Panc1 (cell line): ENCODE measurements at regions not wholly inside any gene's neighbourhood (a gene's known extent, or its start where the extent isn't known, plus 50 kb on each side); places are given as distances from the start of the nearest gene placed in this dataset.

Experiments
- ATAC-seq: fragments of 200-7000 bp; cut with Tn5 transposase; 2 replicates; pipeline ENCODE4 v1.9.1; 2020; ENCODE audit warnings: mild to moderate bottlenecking, moderate library complexity
- BruUV-seq: library from RNA; stranded (reverse); fragments of 400-500 nt; replicated peaks from 2 replicates; lab custom pipeline; 2021; lab: Mats Ljungman, UMichigan
- CTCF ChIA-PET: fragments of 300-600 bp; sonication (Branson Sonifier 250); formaldehyde crosslinking; loops from one replicate; lab custom pipeline; 2022; ENCODE audit warnings: antibody characterized with exemption; lab: Charles Lee
- POLR2A ChIA-PET: fragments of 300-600 bp; sonication (Branson Sonifier 250); formaldehyde crosslinking; loops from one replicate; lab custom pipeline; 2022; ENCODE audit warnings: antibody characterized with exemption; lab: Charles Lee
- DNase-seq: peaks from one replicate; pipeline ENCODE4 v3.0.0-alpha.2; 2010; ENCODE audit warnings: low read depth, low spot score
- H3K27ac ChIP-seq: 2 replicates; pipeline ENCODE4 v1.5.1; 2011; ENCODE audit warnings: mild to moderate bottlenecking, low read length, inconsistent platforms
- H3K27me3 ChIP-seq: fragments of 200-500 bp; sonication (Bioruptor generic); 2 replicates; pipeline ENCODE4 v1.6.0; 2014; ENCODE audit warnings: low read length, inconsistent platforms; ENCODE audit not compliant: control insufficient read depth, insufficient read depth
- H3K36me3 ChIP-seq: fragments of 200-500 bp; sonication (Bioruptor generic); 2 replicates; pipeline ENCODE4 v1.5.1; 2014; ENCODE audit warnings: inconsistent platforms, mild to moderate bottlenecking, low read length, moderate library complexity; ENCODE audit not compliant: control insufficient read depth, insufficient read depth
- H3K4me1 ChIP-seq: 2 replicates; pipeline ENCODE4 v1.5.1; 2011; ENCODE audit warnings: inconsistent platforms, mild to moderate bottlenecking, low read length, moderate library complexity; ENCODE audit not compliant: control insufficient read depth, insufficient read depth
- H3K4me3 ChIP-seq, 2 experiments: 2 replicates each; pipeline ENCODE4 v1.5.1; 2011 to 2012; ENCODE audit warnings: low read depth in 2 of 2, low read length in 2 of 2, mild to moderate bottlenecking in 2 of 2, inconsistent platforms in 1 of 2, moderate library complexity in 1 of 2
- H3K9me3 ChIP-seq: fragments of 200-500 bp; sonication (Bioruptor generic); 2 replicates; pipeline ENCODE4 v1.5.1; 2014; ENCODE audit warnings: low read depth, mild to moderate bottlenecking, inconsistent platforms, low read length, moderate library complexity; ENCODE audit not compliant: control insufficient read depth, insufficient read depth
- POLR2AphosphoS5 ChIP-seq: IDR thresholded peaks from 2 replicates; pipeline ENCODE4 v1.6.1; 2012; ENCODE audit warnings: mild to moderate bottlenecking, low read depth, low read length, moderate library complexity
- REST ChIP-seq, 2 experiments: IDR thresholded peaks; 2 replicates each; pipeline ENCODE4 v1.6.1; 2011 to 2012; ENCODE audit warnings: low read depth in 2 of 2, control low read depth in 1 of 2, low read length in 1 of 2, mild to moderate bottlenecking in 1 of 2, moderate library complexity in 1 of 2; ENCODE audit not compliant: insufficient read depth in 1 of 2
- SIN3A ChIP-seq: IDR thresholded peaks from 2 replicates; pipeline ENCODE4 v1.6.1; 2012; ENCODE audit warnings: low read depth, mild to moderate bottlenecking, low read length, moderate library complexity, borderline replicate concordance; ENCODE audit not compliant: insufficient read depth
- TCF7L2 ChIP-seq: IDR thresholded peaks from 2 replicates; pipeline ENCODE4 v1.6.1; 2011; ENCODE audit warnings: mild to moderate bottlenecking, low read depth, low read length, inconsistent platforms
- in situ Hi-C: cut with HindIII; loops from 2 replicates; pipeline ENCODE4 v1.10.0; 2016; ENCODE audit warnings: low sequenced_read_pairs, low pct_unique_long_range_greater_than_20kb
- intact Hi-C: fragments of 100-400 bp; cut with micrococcal nuclease; formaldehyde crosslinking; loops from one replicate; pipeline ENCODE4 v1.10.0; 2022; ENCODE audit not compliant: unreplicated experiment
- TF ChIP-seq, protein P1 (sequence below): fragments of 450-650 bp; IDR thresholded peaks from 2 replicates; pipeline ENCODE4 v1.5.1; 2017; ENCODE audit warnings: mild to moderate bottlenecking

DNA sequence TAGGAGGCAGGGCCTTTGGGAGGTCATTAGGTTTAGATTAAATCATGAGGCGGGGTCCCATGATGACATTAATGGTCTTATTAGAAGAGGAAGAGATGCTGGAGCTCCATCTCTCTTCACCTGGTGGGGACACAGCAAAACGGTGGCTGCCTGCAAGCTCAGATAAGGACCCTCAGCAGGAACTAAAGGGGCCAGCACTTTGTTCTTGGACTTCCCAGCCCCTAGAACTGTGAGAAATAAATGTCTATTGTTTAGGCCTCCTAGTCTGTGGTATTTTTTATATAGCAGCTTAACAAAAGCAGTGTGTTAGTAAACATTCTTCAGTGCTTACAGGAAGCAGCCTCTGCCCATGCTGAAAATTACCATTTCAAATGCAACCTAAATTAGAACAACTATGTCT lies 157.6 kb downstream of the FOXA2 start:
- TF ChIP-seq SIN3A: no peak
- H3K36me3 ChIP-seq: no peaks in the 10 kb centered on the region
- H3K27me3 ChIP-seq: no peaks in the 10 kb centered on the region
- no peaks in the 10 kb centered on the region; the same call in 1 of the 2 replicates for H3K9me3 ChIP-seq
- in situ Hi-C loops: no loop called here
- no peak overlapping the region for H3K4me3 ChIP-seq
- ChIA-PET CTCF (no interaction called here), POLR2A (no interaction called here)
- peaks cover 19% of the 10 kb centered on the region for H3K4me1 ChIP-seq
- H3K27ac ChIP-seq: no peak overlapping the region
- intact Hi-C loops: no loop called here
- BruUV-seq: no TSS peak
- no peak for ATAC-seq
- no peak for DNase-seq

DNA sequence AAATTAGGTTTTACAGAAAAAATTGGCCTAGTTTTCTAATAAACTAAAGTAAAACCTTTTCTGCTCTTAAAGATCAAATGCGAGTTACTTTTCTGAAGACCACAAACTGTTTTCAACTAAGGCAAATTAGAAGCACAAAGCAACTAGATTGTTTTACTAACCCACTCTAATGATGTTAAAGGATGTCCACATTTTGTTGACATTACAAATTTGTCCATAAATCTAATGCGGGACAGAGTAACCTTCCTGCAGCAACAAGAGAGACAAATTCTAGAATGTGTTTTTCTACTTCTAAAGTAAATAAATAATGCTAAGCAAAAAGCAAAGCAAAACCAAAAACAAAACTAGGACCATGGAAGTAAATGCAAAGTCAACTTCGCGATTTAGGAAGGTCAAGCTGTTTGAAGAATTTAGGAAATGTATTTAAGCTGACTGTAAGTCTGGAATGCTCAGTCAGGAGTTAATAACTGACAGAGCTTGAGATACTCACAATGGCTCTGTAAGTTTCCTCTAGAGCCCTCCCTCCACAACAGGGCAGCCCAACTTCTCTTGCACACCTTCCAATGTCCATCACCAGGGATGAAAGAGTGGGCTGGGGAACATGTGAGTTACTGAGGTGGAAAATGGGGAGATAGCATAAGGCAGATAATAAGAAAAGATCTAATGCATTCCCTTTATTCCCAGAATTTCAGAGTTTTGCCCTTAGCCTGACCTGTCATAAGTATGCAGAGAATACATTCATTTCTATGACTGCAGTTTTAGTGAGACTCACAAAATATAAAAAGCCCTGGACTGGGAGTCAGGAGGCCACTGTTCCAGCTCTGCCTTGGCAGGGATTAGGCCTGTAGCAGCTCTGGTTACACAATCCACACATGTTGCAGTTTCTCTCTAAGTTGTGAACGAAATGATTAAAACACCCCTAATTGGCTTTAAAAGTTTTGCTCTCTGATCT lies 158.8 kb downstream of the FOXA2 start:
- in situ Hi-C loops: no loop called here
- H3K9me3 ChIP-seq: no peaks in the 10 kb centered on the region; the same call in 1 of the 2 replicates
- no peaks in the 10 kb centered on the region for H3K27me3 ChIP-seq
- intact Hi-C loops: no loop called here
- 0 out of 2 replicates have a peak overlapping the region, but pooled peaks have one; percentile 39 for H3K27ac ChIP-seq
- ChIA-PET CTCF (no interaction called here), POLR2A (no interaction called here)
- no peak for ATAC-seq
- peaks cover 15% of the 10 kb centered on the region for H3K4me1 ChIP-seq
- no peak for DNase-seq
- BruUV-seq: no TSS peak
- no peak overlapping the region for H3K4me3 ChIP-seq
- H3K36me3 ChIP-seq: no peaks in the 10 kb centered on the region
- TF ChIP-seq, protein P1, sequence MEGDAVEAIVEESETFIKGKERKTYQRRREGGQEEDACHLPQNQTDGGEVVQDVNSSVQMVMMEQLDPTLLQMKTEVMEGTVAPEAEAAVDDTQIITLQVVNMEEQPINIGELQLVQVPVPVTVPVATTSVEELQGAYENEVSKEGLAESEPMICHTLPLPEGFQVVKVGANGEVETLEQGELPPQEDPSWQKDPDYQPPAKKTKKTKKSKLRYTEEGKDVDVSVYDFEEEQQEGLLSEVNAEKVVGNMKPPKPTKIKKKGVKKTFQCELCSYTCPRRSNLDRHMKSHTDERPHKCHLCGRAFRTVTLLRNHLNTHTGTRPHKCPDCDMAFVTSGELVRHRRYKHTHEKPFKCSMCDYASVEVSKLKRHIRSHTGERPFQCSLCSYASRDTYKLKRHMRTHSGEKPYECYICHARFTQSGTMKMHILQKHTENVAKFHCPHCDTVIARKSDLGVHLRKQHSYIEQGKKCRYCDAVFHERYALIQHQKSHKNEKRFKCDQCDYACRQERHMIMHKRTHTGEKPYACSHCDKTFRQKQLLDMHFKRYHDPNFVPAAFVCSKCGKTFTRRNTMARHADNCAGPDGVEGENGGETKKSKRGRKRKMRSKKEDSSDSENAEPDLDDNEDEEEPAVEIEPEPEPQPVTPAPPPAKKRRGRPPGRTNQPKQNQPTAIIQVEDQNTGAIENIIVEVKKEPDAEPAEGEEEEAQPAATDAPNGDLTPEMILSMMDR: no peak
- no peak for TF ChIP-seq TCF7L2
- no peak for TF ChIP-seq SIN3A
- TF ChIP-seq REST (IDR thresholded peaks at IDR 0.05; ENCODE audit: insufficient read depth in 1 of 2, low read depth in 2 of 2, low read length in 1 of 2): no peak
- no peak for TF ChIP-seq POLR2AphosphoS5
